ENCODE measurements at regions not wholly inside any gene's neighbourhood (a gene's known extent, or its start where the extent isn't known, plus 50 kb on each side); places are given as distances from the start of the nearest gene placed in this dataset.

DNA sequence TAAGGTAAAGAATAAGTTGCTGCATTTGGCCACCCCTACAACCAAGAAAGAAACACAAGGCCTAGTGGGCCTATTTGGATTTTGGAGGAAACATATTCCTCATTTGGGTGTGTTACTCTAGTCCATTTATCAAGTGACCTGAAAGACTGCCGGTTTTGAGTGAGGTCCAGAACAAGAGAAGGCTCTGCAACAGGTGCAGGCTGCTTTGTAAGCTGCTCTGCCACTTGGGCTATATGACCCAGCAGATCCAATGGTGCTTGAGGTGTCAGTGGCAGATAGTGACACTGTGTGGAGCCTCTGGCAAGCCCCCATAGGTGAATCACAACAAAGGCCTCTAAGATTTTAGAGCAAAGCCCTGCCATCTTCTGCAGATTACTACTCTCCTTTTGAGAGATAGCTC is 491.3 kb downstream of the TAFA4 start:
- no peaks in the 10 kb centered on the region for H3K4me1 ChIP-seq (ENCODE audit: control insufficient read depth in 1 of 2, insufficient read depth in 2 of 2, low read length in 2 of 2)
- intact Hi-C loops (cut with DNase I) = no loop called here
- H3K36me3 ChIP-seq (ENCODE audit: control insufficient read depth in 1 of 2, insufficient read depth in 2 of 2, low read length in 1 of 2) = no peaks in the 10 kb centered on the region
- peaks cover 2% of the 10 kb centered on the region for H3K9me3 ChIP-seq (ENCODE audit: control insufficient read depth, low read length)
- no peak overlapping the region for H3K27ac ChIP-seq (ENCODE audit: low read depth in 1 of 2, low read length in 2 of 2)
- no peak overlapping the region for H3K4me3 ChIP-seq (ENCODE audit: low read length in 2 of 2)
- ATAC-seq (ENCODE audit: low FRiP score) (no peak), DNase-seq (no peak)
- WGBS, 2 donors = 90 to 96% methylated on average over 1 of the region's 1 CpG
- H3K27me3 ChIP-seq (ENCODE audit: control insufficient read depth in 1 of 2, insufficient read depth in 2 of 2, low read length in 1 of 2) = no peaks in the 10 kb centered on the region

- Histone ChIP-seq H3K27ac (ENCODE audit: low read depth in 1 of 2, low read length in 2 of 2) (no peak overlapping the region), H3K4me1 (ENCODE audit: control insufficient read depth in 1 of 2, insufficient read depth in 2 of 2, low read length in 2 of 2) (no peaks in the 10 kb centered on the region), H3K4me3 (ENCODE audit: low read length in 2 of 2) (no peak overlapping the region), H3K9me3 (ENCODE audit: control insufficient read depth, low read length) (peaks cover 2% of the 10 kb centered on the region), H3K27me3 (ENCODE audit: control insufficient read depth in 1 of 2, insufficient read depth in 2 of 2, low read length in 1 of 2) (no peaks in the 10 kb centered on the region), H3K36me3 (ENCODE audit: control insufficient read depth in 1 of 2, insufficient read depth in 2 of 2, low read length in 1 of 2) (no peaks in the 10 kb centered on the region)
- no peak for DNase-seq
- ATAC-seq (ENCODE audit: low FRiP score) = no peak
- 70 to 73% methylated on average over 3 of the region's 3 CpGs for WGBS, 2 donors
- intact Hi-C loops (cut with DNase I) = no loop called here
Measured at GRCh38 chr3:68436619-68437401, 495.5 kb downstream of the TAFA4 start.

- no peak overlapping the region for H3K27ac ChIP-seq (ENCODE audit: low read depth in 1 of 2, low read length in 2 of 2)
- WGBS, 2 donors = 91 to 93% methylated on average over 2 of the region's 2 CpGs
- no peaks in the 10 kb centered on the region for H3K4me1 ChIP-seq (ENCODE audit: control insufficient read depth in 1 of 2, insufficient read depth in 2 of 2, low read length in 2 of 2)
- ATAC-seq (ENCODE audit: low FRiP score) (no peak), DNase-seq (no peak)
- H3K9me3 ChIP-seq (ENCODE audit: control insufficient read depth, low read length) = no peaks in the 10 kb centered on the region
- no peaks in the 10 kb centered on the region for H3K27me3 ChIP-seq (ENCODE audit: control insufficient read depth in 1 of 2, insufficient read depth in 2 of 2, low read length in 1 of 2)
- no peak overlapping the region for H3K4me3 ChIP-seq (ENCODE audit: low read length in 2 of 2)
- H3K36me3 ChIP-seq (ENCODE audit: control insufficient read depth in 1 of 2, insufficient read depth in 2 of 2, low read length in 1 of 2) = no peaks in the 10 kb centered on the region
- intact Hi-C loops (cut with DNase I) = no loop called here
Measured at GRCh38 chr3:68428495-68428894, 503.9 kb downstream of the TAFA4 start.

DNA sequence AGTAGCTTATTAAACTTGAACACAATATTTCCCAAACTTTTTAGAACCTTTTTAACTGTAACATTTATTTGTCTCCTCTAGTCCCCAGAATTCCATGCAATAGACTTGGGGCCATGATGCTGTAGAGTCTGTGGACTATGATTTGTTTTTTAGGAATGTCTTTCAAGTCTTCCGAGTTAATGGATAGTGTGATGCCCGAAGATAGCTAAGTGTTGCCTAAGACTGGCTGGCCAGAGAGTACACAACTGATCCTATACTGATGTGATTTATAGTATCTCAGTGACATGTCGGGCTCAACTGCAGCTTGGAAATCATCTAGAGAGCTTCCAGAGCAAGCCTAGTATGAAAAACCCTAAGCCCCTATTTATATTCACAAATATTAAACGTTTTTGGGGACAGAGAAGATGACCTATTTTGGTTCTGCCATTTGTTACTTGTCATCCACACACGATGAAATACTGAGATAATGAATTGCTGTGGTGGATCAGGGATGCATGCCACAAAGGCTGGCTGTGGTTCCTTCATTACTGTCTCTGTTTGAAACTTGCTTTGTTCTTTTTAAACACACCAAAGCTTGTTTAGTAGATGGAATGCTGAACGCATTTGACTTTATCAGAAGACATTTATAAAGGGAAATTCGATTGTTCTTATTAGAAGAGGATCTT is 507.4 kb downstream of the TAFA4 start:
- Histone ChIP-seq H3K27ac (ENCODE audit: low read depth in 1 of 2, low read length in 2 of 2) (no peak overlapping the region), H3K4me1 (ENCODE audit: control insufficient read depth in 1 of 2, insufficient read depth in 2 of 2, low read length in 2 of 2) (no peaks in the 10 kb centered on the region), H3K36me3 (ENCODE audit: control insufficient read depth in 1 of 2, insufficient read depth in 2 of 2, low read length in 1 of 2) (no peaks in the 10 kb centered on the region), H3K4me3 (ENCODE audit: low read length in 2 of 2) (no peak overlapping the region), H3K9me3 (ENCODE audit: control insufficient read depth, low read length) (no peaks in the 10 kb centered on the region), H3K27me3 (ENCODE audit: control insufficient read depth in 1 of 2, insufficient read depth in 2 of 2, low read length in 1 of 2) (no peaks in the 10 kb centered on the region)
- DNase-seq (no peak), ATAC-seq (ENCODE audit: low FRiP score) (no peak)
- intact Hi-C loops (cut with DNase I) = no loop called here
- 54 to 57% methylated on average over 7 of the region's 7 CpGs for WGBS, 2 donors

- no peaks in the 10 kb centered on the region for H3K4me1 ChIP-seq (ENCODE audit: control insufficient read depth in 1 of 2, insufficient read depth in 2 of 2, low read length in 2 of 2)
- H3K36me3 ChIP-seq (ENCODE audit: control insufficient read depth in 1 of 2, insufficient read depth in 2 of 2, low read length in 1 of 2) = no peaks in the 10 kb centered on the region
- no peak overlapping the region for H3K27ac ChIP-seq (ENCODE audit: low read depth in 1 of 2, low read length in 2 of 2)
- 41 to 55% methylated on average over 1 of the region's 1 CpG for WGBS, 2 donors
- H3K27me3 ChIP-seq (ENCODE audit: control insufficient read depth in 1 of 2, insufficient read depth in 2 of 2, low read length in 1 of 2) = no peaks in the 10 kb centered on the region
- no peak for ATAC-seq (ENCODE audit: low FRiP score)
- intact Hi-C loops (cut with DNase I) = no loop called here
- no peaks in the 10 kb centered on the region for H3K9me3 ChIP-seq (ENCODE audit: control insufficient read depth, low read length)
- no peak overlapping the region for H3K4me3 ChIP-seq (ENCODE audit: low read length in 2 of 2)
- DNase-seq = no peak
Measured at GRCh38 chr3:68408626-68409025, 523.7 kb downstream of the TAFA4 start.

- Histone ChIP-seq H3K4me1 (ENCODE audit: control insufficient read depth in 1 of 2, insufficient read depth in 2 of 2, low read length in 2 of 2) (peaks cover 0 to 1% of the 10 kb centered on the region in 2 donors), H3K36me3 (ENCODE audit: control insufficient read depth in 1 of 2, insufficient read depth in 2 of 2, low read length in 1 of 2) (no peaks in the 10 kb centered on the region), H3K4me3 (ENCODE audit: low read length in 2 of 2) (no peak overlapping the region), H3K27me3 (ENCODE audit: control insufficient read depth in 1 of 2, insufficient read depth in 2 of 2, low read length in 1 of 2) (no peaks in the 10 kb centered on the region), H3K27ac (ENCODE audit: low read depth in 1 of 2, low read length in 2 of 2) (no peak overlapping the region), H3K9me3 (ENCODE audit: control insufficient read depth, low read length) (no peaks in the 10 kb centered on the region)
- no peak for ATAC-seq (ENCODE audit: low FRiP score)
- intact Hi-C loops (cut with DNase I) = no loop called here
- no peak for DNase-seq
Measured at GRCh38 chr3:68403741-68404140, 528.6 kb downstream of the TAFA4 start.

DNA sequence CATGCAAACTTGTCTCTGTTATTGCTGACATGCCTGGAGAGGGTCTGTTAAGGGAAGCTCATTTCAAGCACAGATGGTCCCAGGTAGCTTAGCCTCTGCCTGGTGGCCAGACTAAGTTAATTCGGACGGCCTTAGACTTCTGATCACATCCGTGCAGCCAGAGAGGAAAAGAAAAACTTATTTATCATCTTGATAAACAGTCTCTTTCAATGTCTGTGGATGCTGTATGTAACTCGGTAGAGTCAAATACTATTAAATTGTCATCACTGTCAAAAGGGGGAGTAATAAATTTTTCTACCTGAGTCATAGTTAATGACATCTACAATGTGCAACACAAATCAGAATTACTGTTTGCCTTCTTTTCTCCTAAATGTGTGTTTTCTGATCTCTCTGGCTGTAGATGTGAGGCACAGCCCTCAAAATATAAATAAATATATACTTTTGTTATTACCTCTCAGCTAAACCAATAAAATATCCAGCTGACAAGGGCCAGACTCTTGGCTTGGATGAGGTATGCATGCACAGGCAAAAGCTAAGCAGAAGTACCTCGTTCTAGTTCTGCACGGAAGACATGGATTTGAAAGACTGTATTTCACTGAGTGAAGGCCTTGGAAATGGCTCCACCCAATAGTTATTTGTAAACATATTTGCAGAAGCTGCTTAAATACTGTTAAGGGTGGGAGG is 530.0 kb downstream of the TAFA4 start:
- DNase-seq (no peak), ATAC-seq (ENCODE audit: low FRiP score) (no peak)
- H3K4me1 ChIP-seq (ENCODE audit: control insufficient read depth in 1 of 2, insufficient read depth in 2 of 2, low read length in 2 of 2) = peaks cover 0 to 1% of the 10 kb centered on the region in 2 donors
- no peaks in the 10 kb centered on the region for H3K9me3 ChIP-seq (ENCODE audit: control insufficient read depth, low read length)
- 47 to 55% methylated on average over 6 of the region's 6 CpGs for WGBS, 2 donors
- H3K4me3 ChIP-seq (ENCODE audit: low read length in 2 of 2) = no peak overlapping the region
- intact Hi-C loops (cut with DNase I) = no loop called here
- no peak overlapping the region for H3K27ac ChIP-seq (ENCODE audit: low read depth in 1 of 2, low read length in 2 of 2)
- H3K27me3 ChIP-seq (ENCODE audit: control insufficient read depth in 1 of 2, insufficient read depth in 2 of 2, low read length in 1 of 2) = no peaks in the 10 kb centered on the region
- no peaks in the 10 kb centered on the region for H3K36me3 ChIP-seq (ENCODE audit: control insufficient read depth in 1 of 2, insufficient read depth in 2 of 2, low read length in 1 of 2)

DNA sequence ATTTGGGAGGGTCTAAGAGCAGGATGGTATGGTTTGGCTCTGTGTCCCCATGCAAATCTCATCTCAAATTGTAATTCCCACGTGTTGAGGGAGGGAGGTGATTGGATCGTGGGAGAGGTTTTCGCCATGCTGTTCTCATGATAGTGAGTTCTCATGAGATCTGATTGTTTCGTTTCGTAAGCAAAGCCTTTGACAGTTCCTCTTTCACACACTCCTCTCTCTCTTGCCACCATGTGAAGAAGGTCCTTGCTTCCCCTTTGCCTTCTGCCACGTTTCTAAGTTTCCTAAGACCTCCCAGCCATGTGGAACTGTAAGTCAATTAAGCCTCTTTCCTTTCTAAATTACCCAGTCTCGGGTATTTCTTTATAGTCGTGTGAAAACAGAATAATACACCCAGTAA is 553.7 kb downstream of the TAFA4 start:
- 83 to 86% methylated on average over 8 of the region's 8 CpGs for WGBS, 2 donors
- ATAC-seq (ENCODE audit: low FRiP score) (no peak), DNase-seq (no peak)
- H3K36me3 ChIP-seq (ENCODE audit: control insufficient read depth in 1 of 2, insufficient read depth in 2 of 2, low read length in 1 of 2) = no peaks in the 10 kb centered on the region
- H3K4me3 ChIP-seq (ENCODE audit: low read length in 2 of 2) = no peak overlapping the region
- no peaks in the 10 kb centered on the region for H3K9me3 ChIP-seq (ENCODE audit: control insufficient read depth, low read length)
- H3K4me1 ChIP-seq (ENCODE audit: control insufficient read depth in 1 of 2, insufficient read depth in 2 of 2, low read length in 2 of 2) = no peaks in the 10 kb centered on the region
- H3K27me3 ChIP-seq (ENCODE audit: control insufficient read depth in 1 of 2, insufficient read depth in 2 of 2, low read length in 1 of 2) = no peaks in the 10 kb centered on the region
- intact Hi-C loops (cut with DNase I) = no loop called here
- H3K27ac ChIP-seq (ENCODE audit: low read depth in 1 of 2, low read length in 2 of 2) = no peak overlapping the region

GRCh38 chr3:68373727-68374126 is 558.6 kb downstream of the TAFA4 start:
- H3K27me3 ChIP-seq (ENCODE audit: control insufficient read depth in 1 of 2, insufficient read depth in 2 of 2, low read length in 1 of 2) = no peaks in the 10 kb centered on the region
- DNase-seq (no peak), ATAC-seq (ENCODE audit: low FRiP score) (no peak)
- no peaks in the 10 kb centered on the region for H3K4me1 ChIP-seq (ENCODE audit: control insufficient read depth in 1 of 2, insufficient read depth in 2 of 2, low read length in 2 of 2)
- H3K27ac ChIP-seq (ENCODE audit: low read depth in 1 of 2, low read length in 2 of 2) = no peak overlapping the region
- intact Hi-C loops (cut with DNase I) = no loop called here
- H3K4me3 ChIP-seq (ENCODE audit: low read length in 2 of 2) = no peak overlapping the region
- no peaks in the 10 kb centered on the region for H3K9me3 ChIP-seq (ENCODE audit: control insufficient read depth, low read length)
- H3K36me3 ChIP-seq (ENCODE audit: control insufficient read depth in 1 of 2, insufficient read depth in 2 of 2, low read length in 1 of 2) = no peaks in the 10 kb centered on the region
- WGBS, 2 donors = 54 to 58% methylated on average over 3 of the region's 3 CpGs

Data from aorta (tissue), 5 donors.